Daoy (cell line): ENCODE measurements at regions not wholly inside any gene's neighbourhood (a gene's known extent, or its start where the extent isn't known, plus 50 kb on each side); places are given as distances from the start of the nearest gene placed in this dataset.
"Not testable (repeated sequence)": the region's sequence is repeated elsewhere in the genome, so short reads cannot be mapped to it uniquely, and the experiment has no call there.

Source experiments
- DNase-seq: peaks from one replicate; pipeline ENCODE4 v3.0.0-alpha.2; 2015; ENCODE audit warnings: low read depth

- DNase-seq, result no peak
Measured at GRCh38 chr2:217371781-217372213, 511.9 kb upstream of the TNP1 start.

- DNase-seq, result peak; percentile 84
Measured at GRCh38 chr2:217370391-217370790, 510.5 kb upstream of the TNP1 start.

DNA sequence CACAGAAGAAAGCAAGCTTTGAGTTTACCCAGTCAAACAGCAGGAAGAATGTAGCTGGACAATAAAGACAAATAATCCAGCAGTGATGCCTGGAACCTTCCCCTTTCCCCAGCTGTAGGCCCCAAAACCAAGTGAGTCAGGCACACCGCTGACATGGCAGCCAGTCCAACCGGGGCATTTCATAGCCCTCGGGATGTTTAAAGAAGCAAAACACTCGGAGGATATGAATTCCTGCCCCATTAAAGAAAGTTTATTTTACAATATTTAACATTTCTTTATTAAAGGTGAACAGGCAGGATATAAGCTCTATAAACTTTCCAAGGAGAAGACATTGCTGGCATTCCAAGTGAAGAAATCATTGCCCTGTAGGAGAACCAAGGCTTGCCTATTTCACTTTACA lies 507.6 kb upstream of the TNP1 start:
- peak; percentile 31 for DNase-seq

GRCh38 chr2:217366966-217367365 lies 507.1 kb upstream of the TNP1 start:
- DNase-seq, result no peak

- no peak for DNase-seq
Measured at GRCh38 chr2:217366266-217366895, 506.5 kb upstream of the TNP1 start.

DNA sequence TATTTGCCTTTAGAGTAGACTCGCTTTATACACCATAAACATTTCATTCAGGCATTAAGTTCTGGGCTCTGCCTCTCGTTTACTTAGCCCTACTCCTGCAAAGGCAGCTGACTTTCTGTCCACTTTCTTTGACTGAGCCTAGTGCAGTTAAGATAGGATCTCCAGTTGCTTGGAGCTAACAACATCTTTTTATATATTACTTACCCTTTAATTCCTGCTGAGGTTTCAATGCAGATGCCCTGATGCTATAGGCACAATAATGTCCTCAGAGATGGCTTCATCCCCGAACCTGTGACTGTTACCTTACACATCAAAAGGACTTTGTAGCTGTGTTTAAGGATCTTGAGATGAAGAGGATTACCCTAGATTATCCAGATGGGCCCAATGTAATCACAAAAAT lies 505.8 kb upstream of the TNP1 start:
- DNase-seq, result no peak

DNA sequence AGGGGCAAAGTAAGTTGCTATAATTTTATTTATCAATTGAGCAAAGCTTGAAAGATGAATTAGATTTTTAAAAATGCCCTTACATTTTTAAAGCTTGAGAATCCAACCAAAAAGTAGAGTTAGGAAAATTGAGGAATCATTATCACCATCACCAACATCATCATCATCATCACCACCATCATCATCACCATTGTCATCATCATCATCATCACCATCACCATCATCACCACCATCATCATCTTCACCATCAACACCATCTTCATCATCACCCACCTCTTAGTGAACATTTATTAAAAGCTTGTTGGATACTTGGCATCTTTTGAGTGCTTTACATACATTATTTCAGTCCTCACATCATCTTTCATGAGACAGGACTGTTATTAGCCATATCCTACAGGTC lies 504.4 kb upstream of the TNP1 start:
- DNase-seq, result no peak

DNA sequence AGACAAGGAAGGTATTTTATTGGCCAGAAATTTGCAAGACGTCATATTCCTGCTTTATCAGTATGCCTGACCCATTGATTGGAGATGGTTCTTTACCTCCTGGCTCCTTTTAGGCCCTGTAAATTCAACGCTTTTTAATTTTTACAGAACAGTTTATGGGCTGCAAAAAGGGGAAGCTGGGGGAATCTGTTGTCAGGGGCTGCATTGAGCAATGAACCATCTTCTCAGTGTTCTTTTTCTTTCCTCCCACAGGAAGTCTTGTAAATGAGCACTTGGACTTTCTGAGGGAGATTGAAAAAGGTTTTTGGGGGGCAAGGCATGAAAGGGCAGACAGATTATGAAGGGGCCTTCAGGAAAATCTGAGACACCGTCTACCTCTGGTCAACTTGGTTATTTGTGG lies 503.6 kb upstream of the TNP1 start:
- no peak for DNase-seq

- no peak for DNase-seq
Measured at GRCh38 chr2:217362710-217363109, 502.8 kb upstream of the TNP1 start.

GRCh38 chr2:217362286-217362685 lies 502.4 kb upstream of the TNP1 start:
- DNase-seq, result no peak

GRCh38 chr2:217361483-217361880 lies 501.6 kb upstream of the TNP1 start:
- DNase-seq, result no peak

- DNase-seq, result peak; percentile 78
Measured at GRCh38 chr2:217360781-217361482, 501.1 kb upstream of the TNP1 start.

- DNase-seq, result no peak
Measured at GRCh38 chr2:217360111-217360510, 500.2 kb upstream of the TNP1 start.

- no peak for DNase-seq
Measured at GRCh38 chr2:217357886-217358620, 498.2 kb upstream of the TNP1 start.

DNA sequence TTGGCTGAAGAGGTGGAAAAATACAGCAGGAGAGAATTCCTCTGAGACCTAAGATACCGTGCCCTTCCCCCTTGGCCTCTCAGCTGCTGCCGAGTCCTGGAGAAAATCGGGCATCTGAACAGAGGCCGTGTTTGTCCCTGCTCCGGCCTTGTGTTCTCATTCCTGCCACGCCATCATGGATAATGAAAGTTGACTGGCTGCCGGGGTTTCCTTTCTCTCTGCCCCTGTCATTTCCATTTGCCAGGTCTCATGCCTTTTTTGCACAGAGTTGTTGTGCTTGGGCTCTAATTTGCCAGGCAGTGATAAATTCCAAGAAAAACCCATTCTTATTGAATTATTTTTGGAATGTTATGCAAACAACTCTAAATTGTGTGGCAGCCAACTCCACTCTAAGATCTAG lies 496.9 kb upstream of the TNP1 start:
- no peak for DNase-seq

DNA sequence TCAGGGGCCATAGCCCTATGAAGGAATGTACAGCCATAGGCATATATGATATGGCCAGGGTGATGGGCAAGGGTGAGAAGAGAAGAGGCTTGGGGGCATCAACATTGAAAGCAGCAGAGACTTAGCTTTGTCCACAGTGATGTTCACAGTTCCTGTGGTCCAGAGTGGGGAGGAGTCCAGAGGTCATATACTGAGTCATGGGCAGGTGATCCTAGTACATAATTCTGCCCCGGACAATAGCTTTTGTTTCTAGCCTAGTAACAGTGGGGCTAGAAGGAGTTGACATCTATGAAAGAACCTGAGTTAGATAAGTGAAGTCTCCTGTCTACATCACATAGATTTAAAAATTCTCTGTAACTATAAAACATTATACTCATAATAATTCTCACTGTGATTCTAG lies 496.3 kb upstream of the TNP1 start:
- DNase-seq, result no peak

DNA sequence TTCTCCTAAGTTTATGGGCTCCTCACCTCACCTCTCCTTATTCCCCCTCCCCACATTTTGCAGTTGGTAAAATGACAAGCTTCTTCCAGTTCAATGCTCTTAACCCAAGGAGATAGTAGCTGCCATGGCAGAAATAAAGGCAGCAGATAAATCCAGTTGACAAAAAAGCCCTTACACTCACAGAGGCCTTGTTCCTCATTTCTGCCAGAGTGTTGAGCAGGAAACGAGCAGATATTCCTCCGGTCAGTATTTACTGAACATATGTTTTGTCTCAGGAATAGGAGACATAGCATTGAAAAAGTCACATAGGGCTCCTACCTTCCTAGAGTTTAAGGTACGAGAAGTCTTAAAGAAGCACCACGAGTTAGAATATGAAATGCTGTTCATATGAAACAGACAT lies 493.7 kb upstream of the TNP1 start:
- no peak for DNase-seq

DNA sequence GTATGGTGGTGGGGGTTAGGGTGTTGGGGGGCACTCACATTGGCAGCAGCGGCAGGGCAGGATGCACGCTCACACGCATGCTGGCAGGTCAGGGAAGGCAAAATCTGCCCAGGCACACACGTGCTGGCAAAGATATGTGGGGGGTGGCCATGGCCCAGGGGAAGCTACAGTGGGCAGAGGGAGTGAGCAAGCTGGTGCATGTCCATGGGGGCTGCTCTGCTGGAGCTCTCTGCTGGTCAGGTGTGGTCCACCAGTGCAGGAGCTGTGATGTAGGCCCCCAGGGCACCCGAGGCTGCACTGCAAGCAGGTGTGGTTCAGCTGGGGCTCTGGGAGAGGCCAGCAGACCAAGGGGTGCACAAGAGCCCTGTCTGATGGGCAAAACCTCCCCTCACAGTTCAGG lies 491.5 kb upstream of the TNP1 start:
- no peak for DNase-seq

DNA sequence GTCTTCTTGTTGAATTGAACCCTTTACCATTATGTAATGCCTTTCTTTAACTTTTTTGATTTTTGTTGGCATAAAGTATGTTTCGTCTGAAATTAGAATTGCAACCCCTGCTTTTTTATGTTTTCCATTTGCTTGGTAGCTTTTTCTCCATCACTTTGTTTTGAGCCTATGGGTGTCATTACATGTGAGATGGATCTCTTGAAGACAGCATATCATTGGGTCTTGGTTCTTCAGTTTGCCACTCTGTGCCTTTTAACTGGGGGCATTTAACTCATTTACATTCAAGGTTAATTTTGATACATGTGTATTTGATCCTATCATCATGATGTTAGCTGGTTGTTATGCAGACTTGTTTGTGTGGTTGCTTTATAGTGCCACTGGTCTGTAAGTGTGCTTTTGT lies 489.4 kb upstream of the TNP1 start:
- no peak for DNase-seq

DNA sequence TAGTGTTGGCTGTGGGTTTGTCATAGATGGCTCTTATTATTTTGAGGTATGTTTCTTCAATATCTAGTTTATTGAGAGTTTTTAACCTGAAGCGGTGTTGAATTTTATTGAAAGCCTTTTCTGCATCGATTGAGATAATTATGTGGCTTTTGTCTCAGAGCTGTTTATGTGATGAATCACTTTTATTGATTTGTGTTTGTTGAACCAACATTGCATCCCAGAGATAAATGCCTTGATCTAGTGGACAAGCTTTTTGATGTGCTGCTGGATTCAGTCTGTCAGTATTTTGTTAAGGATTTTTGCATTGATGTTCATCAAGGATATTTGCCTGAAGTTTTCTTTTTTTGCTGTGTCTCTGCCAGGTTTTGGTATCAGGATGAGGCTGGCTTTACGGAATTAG lies 487.8 kb upstream of the TNP1 start:
- not testable (repeated sequence) for DNase-seq

DNA sequence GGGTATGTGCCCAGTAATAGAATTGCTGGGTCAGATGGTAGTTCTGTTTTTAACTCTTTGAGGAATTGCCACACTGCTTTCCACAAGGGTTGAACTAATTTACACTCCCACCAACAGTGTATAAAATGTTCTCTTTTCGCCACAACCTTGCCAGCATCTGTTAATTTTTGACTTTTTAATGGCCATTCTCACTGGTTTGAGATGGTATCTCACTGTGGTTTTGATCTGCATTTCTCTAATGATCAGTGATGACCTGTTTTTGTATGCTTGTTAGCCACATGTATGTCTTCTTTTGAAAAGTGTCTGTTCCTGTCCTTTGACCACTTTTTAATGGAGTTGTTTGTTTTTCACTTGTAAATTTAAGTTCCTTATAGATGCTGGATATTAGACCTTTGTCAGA lies 486.2 kb upstream of the TNP1 start:
- DNase-seq, result not testable (repeated sequence)

DNA sequence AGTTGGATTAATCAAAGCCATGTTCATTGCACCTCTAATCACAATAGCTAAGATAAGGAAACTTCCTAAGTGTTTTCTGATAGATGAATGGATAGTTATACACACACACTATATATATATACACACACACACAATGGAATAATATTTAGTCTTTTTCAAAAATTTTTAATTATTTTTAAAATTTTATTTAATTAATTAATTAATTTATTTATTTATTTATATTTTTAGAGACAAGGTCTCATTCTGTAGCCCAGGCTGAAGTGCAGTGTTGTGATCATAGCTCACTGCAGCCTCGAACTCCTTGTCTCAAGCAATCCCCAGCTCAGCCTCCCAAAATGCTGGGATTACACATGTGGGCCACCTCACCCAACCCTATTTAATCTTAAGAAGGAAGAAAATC lies 481.0 kb upstream of the TNP1 start:
- no peak for DNase-seq

GRCh38 chr2:217340176-217340575 lies 480.3 kb upstream of the TNP1 start:
- DNase-seq, result no peak
